ENCODE measurements at regions not wholly inside any gene's neighbourhood (a gene's known extent, or its start where the extent isn't known, plus 50 kb on each side); places are given as distances from the start of the nearest gene placed in this dataset.
"Not testable (repeated sequence)": the region's sequence is repeated elsewhere in the genome, so short reads cannot be mapped to it uniquely, and the experiment has no call there.

DNA sequence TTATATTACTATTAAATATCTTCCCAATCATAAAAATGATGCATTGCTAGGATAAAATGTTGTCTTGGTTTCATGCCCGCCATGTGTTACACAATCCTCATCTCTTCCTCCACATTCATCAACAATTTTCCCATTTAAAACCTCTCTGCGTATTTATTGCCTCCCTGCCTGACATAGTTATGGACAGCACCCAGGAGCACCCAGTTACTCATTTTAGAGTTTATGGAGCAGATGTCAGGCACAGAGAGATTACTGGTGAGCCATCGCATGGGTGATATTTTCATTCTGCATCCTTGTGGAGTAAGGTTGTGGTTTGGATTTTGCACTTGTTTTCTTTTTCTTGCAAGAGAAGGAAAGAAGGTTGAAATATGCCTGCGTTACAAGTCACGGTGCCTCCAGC lies 116.7 kb upstream of the NPAS2 start:
- DNase-seq (ENCODE audit: low spot score): no peak

DNA sequence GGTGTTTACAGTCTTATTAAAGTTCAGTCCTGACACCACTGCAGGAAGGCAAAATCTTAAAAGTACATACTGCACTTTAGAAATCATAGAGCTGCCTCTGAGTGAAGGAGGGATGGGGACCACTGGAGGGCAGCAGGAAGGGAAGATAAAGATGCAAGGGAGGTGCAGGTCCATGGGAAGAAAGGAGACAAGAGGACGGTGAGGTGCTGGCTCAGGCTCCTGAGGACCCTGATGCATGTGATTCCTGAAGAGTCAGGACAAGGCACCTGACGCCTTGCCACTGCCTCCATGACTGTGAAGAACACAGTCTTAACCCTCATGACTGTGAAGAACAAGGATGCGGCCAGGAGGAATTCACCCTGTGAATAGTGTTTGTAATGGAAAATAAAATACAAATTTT lies 116.2 kb upstream of the NPAS2 start:
- DNase-seq (ENCODE audit: low spot score): no peak

DNA sequence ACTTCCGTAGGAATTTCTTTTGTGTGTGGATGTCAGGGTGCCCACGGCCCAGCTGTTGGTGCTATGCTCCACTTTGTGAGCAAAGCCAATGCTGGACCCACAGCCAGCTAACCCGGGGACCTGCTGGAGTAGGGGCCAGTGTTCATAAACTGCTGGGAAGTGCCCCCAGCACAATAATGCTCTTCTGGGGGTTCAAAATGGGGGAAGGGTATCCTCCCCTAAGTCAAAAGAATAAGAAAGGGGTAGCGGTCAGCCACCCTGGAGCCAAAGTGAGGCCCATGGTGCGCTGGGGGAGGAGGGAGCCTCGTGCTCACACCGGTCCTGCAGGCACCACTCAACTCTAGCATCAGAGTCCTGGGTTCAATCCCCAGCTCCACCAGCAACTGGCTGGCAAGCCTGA lies 115.8 kb upstream of the NPAS2 start:
- no peak for DNase-seq (ENCODE audit: low spot score)

DNA sequence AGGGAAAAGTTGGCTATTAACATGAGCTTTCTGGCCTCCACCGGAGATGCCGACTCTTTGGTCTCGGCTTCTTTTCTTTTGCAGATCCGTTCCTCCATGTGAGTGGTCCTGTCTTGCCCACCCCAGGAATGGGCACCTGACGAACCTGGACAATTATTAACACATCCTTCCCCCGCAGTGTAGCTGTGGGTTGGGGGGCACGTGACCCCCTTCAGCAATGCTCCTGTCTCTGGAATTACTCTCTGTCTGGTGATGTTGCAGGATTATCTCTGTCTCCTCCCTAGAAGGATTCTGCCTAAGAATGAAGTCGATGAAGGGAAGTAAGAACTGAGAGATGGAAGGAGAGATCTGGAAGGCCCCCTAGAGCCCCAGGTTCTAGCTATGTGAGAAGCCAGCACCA lies 115.2 kb upstream of the NPAS2 start:
- no peak for DNase-seq (ENCODE audit: low spot score)

DNA sequence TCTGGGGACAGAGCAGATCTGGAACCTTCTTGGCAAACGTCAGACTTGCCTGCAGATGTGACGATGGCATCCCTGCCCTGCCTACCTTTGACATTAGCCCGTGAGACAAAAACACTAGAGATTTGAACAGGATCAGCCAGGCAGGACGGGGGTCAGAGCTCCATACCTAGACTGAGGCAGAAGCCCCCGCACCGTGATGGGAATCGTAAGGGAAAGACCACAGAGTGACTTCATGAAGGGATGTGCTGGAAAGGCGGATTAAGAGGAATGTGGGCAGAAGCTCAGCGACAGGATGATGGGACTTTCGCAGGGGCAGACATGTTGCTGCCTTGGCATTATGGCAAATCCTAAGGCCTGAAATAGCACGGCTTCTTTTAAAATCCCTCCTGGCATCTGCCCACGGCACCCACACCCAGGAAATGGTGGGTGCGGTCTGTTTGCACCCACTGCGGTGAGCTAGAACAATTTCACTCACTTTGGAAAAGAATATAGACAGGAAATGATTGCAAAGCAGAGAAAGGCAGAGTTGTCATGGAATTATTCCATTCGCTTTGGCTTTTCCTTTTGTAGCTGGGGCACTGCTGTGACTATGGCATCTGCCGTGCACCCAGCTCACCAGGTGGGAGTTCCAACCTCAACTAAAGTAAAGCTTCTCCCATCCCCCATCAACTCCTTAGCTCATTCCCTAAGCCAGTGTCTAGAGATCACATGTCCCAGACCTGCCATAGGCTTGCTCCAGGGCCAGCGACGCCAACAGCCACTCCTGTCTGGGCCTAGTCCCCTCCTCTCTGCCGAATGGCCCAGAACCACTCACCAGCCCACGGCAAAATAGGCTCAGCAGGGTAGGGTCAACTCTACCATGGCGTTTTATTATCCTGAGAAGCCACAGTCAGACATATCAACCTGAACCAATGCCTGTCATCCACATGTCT lies 112.7 kb upstream of the NPAS2 start:
- DNase-seq (ENCODE audit: low spot score): no peak

DNA sequence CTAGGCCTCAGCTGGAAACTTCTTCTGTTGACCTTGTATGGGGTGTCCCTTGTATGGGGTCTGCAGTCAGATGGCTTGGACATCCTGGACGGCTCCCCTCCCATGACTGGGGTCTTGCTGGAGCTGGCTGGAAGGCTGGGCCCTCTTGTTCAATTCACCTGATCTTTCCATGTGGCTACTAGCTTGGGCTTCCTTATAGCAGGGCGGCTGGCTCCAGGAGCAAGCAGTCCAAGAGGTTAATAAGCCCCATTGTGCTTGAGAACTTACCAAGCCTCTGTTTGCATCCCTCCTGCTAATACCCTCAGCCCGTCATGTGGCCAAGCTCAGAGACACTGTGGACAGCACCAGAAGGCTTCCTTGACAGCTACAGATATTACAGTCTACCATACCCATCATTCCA lies 111.6 kb upstream of the NPAS2 start:
- DNase-seq (ENCODE audit: low spot score): no peak

DNA sequence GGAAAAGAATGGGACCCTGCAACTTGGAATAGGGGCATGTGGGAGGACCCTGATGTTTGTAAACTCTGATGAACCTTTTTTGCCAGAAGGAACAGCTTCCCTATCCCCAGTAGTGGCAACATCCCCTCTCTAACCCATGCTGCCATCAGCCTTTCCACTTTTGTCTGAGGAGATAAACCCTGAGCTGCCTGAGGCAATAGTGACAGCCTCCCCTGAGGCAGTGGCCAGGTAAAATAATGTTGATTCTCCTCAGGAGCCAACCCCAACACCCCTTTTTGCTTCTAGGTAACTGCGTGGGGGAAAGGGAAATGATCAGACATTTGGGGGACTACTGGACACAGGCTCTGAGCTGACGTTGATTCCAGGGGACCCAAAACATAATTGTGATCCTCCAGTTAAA lies 106.8 kb upstream of the NPAS2 start:
- DNase-seq (ENCODE audit: low spot score): no peak

DNA sequence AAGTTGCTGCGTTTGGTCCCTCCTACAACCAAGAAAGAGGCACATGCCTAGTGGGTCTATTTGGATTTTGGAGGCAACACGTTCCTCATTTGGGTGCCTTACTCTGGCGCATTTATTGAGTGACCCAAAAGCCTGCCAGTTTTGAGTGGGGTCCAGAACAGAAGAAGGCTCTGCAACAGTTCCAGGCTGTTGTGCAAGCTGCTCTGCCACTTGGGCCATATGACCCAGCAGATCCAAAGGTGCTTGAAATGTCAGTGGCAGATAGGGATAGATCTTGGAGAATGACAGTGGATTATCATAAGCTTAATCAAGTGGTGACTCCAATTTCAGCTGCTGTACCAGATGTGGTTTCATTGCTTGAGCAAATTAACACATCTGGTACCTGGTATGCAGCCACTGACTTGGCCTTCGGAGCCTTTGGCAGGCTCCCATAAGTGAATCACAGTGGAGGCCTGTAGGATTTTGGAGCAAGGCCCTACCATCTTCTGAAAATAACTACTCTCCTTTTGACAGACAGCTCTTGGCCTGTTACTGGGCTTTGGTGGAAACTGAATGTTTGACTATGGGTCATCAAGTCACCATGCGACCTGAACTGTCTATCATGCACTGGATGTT lies 105.4 kb upstream of the NPAS2 start:
- DNase-seq (ENCODE audit: low spot score): not testable (repeated sequence)

DNA sequence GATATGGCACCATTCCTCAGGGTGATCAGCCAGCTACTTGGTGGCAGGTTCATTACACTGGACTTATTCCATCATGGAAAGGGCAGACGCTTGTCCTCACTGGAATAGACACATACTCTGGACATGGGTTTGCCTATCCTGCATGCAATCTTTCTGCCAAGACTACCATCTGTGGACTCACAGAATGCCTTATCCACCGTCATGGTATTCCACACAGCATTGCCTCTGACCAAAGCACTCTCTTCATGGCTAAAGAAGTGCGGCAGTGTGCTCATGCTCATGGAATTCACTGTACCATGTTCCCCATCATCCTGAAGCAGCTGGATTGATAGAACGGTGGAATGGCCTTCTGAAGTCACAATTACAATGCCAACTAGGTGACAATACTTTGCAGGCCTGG lies 104.1 kb upstream of the NPAS2 start:
- DNase-seq (ENCODE audit: low spot score): not testable (repeated sequence)

DNA sequence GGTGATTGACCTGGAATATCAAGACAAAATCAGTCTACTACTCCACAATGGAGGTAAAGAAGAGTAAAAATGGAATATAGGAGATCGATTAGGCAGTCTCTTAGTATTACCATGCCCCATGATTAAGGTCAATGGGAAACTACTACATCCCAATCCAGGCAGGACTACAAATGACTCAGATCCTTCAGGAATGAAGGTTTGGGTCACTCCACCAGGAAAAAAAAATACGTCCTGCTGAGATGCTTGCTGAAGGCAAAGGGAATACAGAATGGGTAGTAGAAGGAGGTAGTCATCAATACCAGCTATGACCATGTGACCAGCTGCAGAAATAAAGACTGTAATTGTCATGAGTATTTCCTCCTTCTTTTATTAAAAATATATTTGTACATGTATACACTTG lies 103.4 kb upstream of the NPAS2 start:
- DNase-seq (ENCODE audit: low spot score): no peak

DNA sequence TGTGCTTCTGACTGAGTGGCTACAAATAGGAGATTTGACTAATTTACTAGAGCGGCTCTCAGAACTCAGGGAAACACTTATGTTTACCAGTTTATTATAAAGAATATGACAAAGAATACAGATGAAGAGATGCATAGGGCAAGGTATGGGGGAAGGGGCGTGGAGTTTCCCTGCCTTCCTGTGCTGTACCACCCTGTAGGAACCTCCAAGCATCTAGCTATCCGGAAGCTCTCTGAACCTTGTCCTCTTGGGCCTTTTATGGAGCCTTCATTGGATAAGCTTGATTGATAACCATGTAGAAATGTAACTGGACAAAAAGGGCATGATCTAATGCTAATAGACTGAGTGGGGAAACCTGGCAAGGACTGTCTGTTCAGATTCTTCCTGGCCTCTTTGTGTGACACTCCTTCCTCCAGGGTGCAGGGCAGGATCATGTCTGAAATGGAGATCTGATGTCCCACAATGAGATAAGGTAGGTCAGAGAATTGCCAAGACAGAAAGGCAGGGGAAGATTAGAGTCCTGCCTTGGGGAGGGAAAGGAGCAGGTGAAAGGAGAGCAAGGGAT lies 101.8 kb upstream of the NPAS2 start:
- no peak for DNase-seq (ENCODE audit: low spot score)

DNA sequence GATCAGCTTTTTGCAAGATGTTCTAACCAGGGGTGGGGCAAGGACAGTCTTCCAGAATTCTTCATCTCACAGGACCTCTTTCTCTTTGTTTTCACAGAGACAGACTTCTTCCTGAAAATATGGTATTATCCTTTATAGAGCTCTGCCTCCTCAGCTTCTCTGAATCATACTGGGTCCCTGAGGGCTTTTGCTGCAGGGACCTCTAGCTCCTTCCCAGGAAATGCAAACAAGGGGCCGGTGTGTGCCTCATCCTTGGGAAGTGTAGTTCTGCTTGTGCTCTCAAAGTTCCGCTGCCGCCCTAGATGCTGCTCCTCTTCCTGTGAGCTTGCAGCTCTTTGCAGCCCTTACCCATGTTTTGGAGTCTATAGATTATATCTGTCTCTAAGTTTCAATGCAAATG lies 99.5 kb upstream of the NPAS2 start:
- DNase-seq (ENCODE audit: low spot score): no peak

DNA sequence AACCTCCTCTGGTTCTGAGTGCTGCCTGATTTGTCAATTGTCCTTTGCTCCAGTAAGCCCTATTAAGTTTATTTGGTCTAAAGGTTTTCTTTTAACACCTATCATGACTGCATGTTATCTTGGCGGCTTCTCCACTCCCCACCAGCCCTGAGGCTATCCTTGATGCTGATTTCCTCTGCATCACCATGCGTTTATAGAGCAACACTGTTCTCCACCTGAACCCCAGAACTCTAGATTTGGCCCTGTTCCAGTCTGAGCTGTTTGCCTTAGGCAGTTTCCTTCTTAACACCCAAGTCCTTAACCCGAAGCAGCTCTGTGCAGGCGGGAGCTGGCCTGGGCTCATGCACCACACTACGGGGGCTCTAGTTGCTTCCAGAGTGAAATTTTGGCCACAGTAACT lies 98.2 kb upstream of the NPAS2 start:
- no peak for DNase-seq (ENCODE audit: low spot score)

DNA sequence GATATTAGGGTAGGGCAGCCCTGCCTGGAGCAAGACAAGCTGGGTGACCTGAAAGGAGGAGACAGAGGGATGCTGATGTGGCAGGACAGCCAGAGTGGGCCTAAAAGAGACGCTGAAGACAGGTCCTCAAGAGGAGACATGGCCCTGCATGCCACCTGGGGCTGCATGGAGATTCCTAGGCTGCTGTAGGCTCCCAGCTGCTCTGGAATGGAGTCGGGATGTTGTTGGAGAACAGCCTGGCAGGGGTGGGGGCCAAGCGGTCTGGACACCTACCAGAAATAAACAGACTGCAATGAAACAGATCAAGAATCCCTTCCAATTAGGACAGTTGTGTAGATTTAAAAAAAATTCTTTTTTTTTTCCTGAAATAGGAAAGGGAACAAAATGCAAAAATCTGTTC lies 97.8 kb upstream of the NPAS2 start:
- DNase-seq (ENCODE audit: low spot score): no peak

DNA sequence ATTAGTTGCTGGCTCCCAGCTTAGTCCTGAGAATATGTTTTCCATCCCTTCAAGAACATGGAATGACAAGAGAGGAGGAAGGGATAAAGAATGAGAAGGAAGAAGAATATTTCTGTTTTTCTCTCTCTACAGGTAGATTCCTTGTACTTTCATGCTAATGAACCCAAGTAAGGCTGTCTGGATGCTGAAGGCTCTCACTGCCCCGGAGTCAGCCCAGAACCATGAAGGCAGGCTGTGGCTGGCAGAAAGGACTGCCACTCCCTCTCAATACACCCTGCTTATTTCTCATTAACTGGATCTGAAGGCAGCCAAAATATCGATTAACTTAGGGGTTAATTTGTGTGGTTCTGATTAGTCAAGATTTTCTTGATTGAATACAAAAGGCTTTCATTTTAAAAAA lies 93.1 kb upstream of the NPAS2 start:
- no peak for DNase-seq (ENCODE audit: low spot score)

DNA sequence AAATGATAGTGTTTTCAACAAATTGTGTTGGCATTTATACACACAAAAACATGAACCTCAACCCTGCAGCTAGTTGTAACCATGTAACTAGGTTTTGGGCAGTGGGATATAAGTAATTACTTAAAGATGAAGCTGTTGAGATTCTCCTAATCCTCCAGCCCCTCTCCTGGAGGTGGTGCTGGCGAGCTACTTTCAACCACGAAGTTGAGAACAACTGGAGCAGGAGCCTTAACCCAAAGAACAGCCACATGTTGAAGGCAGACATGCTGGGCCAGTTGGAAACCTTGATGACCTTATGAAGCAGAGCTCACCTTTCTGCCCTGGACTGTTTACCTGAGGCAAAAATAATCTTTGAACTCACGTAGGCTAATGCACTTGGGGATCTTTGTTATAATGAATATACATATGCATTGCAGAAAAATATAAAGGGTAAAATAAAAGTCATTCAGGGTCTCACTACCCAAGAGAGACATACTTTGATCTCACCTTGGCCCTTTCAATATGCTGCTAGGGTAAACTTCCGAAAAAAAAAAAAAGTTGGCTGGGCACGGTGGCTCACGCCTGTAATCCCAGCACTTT lies 89.6 kb upstream of the NPAS2 start:
- DNase-seq (ENCODE audit: low spot score): peak; percentile 34

DNA sequence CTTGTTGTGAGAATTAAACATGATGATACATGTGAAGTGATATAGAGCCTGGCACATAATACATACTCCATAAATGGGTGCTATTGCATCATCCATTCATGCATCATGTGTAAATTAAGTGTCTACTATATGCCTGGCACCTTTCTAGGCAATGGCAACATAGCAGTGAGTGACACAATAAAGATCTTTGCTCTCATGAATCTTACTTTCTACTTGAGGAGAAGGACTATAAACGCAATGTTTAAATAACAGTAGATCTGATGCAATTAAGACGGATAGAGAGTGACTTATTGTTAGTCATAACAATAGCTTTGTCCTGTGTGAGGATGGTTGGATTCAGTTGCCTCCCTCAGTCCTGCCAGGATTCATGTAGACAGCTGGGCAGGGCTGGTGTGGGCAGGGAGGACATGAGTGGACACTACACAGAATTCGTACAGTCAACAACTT lies 88.4 kb upstream of the NPAS2 start:
- no peak for DNase-seq (ENCODE audit: low spot score)

DNA sequence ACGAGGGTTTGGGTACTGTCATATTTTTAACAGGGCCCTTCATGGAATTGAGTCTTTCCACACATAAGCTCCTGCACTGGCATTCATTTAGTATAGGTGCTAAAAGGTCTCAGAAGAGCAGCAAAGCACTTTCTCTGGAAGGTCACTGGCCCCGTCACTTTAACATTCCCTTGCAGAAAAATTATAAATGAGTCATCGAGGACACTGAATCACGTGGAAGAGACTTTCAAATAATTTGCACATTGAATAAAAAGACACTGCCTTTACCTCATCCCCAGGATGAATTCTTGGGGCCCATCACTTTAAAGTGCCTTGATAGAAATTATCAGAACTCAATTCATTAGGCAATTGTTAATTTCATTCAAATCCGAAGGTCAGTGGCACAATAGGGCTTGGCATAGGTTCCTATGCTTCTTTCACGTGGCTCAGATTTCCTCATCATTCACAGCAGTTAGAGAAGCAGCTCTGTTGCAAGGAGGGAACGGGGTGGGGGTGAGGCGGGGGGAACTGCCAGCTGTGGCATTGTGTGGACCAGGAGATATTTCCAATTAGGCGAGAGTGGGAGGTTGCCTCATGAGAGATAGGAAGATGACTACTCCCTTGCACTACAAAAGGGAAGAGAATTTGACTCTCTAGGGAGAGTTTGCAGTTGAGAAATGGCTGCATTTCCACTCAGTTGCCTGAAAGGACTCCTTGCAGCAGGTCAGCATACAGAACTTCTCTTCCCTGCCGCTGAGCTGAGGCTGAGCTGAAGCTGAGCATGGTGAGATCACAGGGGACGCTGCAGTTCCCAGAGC lies 86.3 kb upstream of the NPAS2 start:
- no peak for DNase-seq (ENCODE audit: low spot score)

DNA sequence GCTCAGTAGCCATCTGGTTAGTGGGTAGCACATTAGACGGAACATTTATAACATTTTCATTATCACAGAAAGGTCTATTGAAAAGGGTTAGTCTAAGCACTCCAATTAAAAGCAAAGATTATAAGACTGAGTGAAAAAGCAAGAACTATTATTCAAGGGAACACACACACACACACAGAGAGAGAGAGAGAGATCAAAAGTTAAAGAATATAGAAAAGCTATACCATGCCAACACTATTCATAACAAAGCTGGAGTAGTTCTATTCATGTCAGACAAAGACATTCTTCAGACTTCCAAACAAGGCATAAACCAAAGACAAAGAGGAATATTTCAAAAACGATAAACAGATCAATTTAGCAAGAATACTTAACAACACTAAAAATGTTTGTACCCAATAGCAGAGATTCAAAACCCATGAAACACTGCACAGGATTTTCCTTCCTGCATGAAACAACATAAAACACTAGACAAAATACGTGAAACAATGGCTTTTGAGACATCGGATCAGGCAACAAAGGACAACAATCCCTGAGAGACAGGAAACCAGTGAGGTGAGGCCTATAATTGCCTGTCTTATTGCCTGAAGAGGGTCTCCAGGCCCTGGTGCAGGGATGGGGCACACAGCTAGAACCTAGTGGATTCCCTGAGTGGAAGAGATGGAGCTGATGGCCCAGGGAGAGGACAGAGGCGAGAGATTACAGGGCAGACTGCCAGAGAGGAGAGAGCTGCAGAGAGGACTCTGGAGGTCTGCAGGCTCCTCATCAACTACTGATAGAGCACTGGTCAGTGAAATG lies 83.6 kb upstream of the NPAS2 start:
- DNase-seq (ENCODE audit: low spot score): no peak

DNA sequence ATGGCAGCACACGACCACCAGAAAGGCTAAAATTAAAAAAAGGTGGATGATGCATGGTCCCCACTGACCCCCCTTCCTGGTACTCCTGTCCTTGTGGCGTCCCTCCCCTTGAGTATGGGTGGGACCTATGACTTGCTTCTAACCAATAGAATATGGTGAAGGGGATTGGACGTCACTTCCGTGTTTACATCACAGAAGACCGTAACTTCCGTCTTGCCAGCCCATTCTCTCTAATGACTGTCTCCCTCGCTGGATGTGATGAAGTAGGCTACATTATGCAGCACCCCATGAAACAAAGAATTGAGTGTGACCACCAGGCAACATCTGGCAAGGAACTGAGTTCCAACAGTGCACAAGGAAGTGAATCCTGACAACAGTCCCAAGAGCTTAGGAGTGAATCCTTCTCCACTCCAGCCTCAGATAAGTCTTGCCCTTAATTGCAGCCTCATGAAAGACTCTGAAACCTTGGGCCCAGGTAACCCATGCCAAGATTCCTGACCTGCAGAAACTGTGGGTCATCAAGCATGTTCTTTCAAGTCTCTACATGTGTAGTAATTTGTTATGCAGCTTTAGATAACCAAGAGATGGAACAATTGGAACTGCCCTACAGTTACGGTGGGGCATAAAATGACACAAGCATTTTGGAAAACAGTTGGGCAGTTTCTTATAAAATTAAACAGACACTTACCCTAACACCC lies 80.1 kb upstream of the NPAS2 start:
- DNase-seq (ENCODE audit: low spot score): no peak

DNA sequence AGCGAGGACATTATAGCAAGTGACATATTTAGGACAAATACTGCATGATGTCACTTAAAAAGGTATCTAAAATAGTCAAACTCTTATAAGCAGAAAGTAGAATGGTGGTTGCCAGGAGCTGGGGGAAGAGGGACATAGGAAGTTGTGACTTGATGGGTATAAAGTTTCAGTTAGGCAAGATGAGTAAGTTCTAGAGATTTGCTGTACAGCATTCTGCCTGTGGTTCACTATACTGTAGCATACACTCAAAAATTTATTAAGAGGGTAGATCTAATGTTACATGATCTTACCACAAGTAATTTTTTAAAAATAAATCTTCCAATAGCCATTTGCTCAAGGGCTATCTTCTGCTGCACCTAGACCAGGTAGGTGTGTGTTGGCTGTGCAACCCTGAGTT lies 78.1 kb upstream of the NPAS2 start:
- no peak for DNase-seq (ENCODE audit: low spot score)

All from HuH-7.5 (cell line).